Inflammatory macrophage treated with lipopolysaccharide for 1 hour (primary cell): ENCODE measurements at regions not wholly inside any gene's neighbourhood (a gene's known extent, or its start where the extent isn't known, plus 50 kb on each side); places are given as distances from the start of the nearest gene placed in this dataset.
"Not testable (repeated sequence)": the region's sequence is repeated elsewhere in the genome, so short reads cannot be mapped to it uniquely, and the experiment has no call there.

Experiments used
- DNase-seq, 2 donors: peaks; one replicate each; pipeline ENCODE4 v3.0.0-alpha.2; 2020 to 2022

DNA sequence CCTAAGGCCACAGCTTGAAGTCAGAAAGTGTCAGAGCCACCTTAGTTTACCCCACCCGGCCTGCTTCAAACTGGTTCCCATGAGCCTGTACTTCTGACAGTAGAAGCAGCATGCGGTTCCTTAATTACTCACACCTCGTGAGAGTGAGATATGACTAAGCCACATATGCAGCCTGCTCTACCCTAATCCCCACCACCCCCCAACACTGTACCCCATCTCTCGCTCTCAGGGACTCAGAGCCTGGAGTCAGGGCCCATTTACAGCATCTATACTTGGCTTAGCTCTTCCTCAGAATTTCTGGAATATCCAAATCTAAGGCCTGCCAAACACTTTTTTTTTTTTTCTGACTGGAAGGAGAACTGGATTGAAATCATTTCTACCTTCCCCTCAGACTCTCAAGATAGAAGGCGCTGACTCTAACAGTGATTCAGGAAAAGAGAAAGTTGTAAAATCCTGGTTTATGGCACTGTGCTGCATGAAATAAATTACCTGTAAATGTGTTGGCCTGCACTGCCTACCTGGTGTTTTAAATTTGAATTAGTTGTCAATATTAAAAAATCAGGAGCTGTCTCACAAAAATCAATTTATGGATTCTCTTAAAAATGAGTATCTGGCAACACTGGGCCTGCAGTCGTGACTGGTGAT lies 360.0 kb downstream of the RND3 start:
- no peak for DNase-seq

DNA sequence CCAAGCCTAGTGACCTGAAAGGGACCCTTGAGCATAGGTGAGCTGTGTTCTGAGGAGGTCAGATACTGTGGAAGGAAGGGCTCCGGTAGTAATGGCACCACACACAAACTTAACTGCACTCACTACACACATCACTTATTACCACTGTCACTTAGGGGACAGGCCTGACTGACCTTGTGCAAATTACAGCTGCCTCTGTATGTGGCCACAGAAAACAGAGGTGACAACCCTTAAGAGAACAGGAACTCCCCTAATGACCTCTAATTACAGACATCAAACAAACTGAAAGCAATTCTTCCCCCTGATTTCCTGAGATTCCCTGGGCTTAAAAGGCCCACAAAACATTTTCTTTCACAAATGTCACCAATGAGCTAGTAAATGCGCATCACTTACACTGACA lies 360.6 kb downstream of the RND3 start:
- no peak for DNase-seq

DNA sequence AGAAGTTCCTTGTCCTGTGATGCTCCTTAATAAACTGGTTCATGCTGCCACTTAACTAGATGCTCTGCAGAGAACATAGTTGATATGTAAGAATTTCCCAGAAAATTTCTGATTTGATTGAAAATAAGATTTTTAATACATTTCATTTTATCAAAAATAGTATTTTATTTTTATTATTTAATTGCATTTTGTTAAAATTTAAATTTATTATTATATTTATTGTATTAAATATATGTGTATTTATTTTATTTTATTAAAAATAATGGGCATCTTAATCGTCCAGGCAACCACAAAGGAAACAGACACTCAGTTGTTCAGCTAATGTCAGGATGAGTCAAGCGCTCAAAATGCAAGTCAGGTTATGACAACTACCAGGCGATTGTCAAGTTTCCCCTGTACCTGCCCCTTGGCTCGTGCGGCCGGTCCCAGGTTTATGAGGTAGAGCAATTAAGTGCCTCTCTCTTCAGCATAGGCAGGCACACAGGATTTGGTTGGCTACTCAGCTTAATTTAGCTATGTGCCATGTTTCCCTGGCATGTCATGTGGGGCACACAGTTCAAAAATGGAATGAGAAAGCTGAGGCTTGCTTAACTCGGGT lies 361.2 kb downstream of the RND3 start:
- DNase-seq: no peak

DNA sequence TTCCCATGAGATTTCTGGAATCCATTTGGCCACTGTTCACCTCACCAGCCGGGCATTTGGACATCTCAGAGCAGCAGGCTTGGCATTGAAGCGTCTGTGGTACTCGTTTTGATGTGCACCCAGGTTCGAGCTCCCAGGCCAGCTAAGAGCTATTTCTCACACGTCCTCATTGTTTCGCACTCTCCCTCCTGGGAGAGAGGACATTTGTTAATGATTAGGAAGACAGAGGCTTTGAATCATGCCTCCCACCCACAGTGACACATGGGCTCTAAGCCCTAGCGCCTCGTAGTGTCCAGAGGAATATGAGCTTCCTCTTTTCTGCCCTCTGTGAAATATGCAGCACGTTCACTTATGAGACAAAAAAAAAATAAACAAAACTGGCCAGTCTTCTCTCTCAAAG lies 361.8 kb downstream of the RND3 start:
- peak in 1 of 2 donors; percentile 1 for DNase-seq

DNA sequence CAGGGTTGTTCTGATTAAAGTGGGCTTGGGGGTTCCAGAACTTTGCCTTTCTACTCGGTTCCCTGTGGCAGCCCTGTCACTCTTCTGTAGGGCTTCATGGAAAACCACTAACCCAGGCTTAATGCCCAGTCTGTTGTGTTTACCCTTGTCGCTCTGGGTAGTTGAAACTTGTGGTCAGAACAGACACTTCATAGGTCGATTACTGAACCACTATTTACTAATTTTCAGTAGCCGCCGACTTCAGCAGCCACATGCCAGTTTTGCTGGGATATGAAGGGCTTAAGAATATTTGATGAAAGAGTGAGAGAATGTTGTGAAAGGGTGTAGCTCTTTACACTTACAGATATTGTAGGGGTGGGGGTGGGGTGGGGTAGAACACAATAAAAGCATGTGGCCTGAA lies 362.3 kb downstream of the RND3 start:
- DNase-seq: no peak

DNA sequence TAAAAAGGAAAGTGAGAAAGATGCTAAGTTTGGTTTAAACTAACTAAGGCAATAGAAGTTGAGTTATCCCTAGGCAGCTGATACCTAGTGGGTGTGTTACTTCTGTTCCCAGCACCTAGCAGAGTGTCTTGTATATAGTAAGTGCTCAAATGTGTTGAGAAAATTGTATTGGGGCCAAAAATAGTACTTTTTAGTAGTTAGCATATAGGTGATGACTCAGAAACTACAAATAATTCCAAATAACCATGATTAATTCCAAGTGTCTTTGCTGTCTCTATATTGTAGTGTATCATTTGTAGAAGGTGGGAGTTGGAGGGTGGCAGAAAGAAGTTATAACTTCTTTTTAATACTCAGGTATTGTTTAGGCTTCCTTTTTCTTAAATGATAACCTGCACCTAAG lies 362.7 kb downstream of the RND3 start:
- no peak for DNase-seq

DNA sequence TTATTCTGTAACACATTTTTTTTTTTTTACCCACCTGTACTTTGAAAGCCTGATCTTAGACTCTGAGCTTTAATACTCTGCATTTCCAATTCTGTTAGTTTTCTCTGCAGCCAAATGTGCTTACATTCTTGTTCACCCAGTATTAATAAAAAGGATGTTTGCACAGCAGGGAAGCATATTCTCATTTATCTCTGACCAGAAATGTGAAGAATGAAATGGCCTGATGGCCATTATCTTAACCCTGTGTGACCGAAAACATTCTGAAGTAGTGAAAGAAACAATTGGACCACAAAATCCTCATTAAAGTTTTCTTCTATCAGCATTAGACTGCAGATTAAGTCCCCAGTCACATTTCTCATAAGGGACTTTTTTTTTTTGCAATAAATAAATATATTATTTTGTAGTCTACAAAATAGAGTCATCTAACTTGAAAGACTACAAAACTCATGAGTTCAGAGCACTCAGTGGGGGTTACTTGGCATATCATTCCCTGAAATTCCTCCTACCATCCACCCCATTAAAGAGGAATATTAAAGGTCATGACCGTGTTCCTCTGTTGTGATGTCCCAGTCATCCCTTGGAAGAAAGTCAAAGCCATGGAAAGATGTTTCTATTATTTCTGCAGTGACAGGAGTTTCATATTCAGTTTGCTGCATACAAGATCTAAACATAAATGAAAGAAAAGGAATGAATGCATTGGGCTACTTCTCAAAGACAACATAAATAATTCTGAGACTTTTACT lies 364.4 kb downstream of the RND3 start:
- no peak for DNase-seq

DNA sequence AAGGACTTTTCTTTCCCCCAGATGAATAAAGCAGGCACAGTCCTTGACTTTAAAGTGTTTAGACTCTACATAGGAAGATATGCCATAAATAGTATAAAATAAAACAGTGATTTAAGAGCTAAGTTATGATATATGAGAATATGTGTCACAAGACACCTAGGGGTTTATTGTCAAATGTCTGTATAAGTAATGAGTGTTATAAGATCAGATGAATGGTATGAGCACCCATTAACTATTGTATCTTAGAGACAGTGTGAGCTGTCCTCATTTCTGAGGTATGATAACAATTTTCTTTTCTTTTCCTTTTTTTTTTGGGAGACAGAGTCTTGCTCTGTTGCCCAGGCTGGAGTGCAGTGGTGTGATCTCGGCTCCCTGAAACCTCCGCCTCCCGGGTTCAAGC lies 365.3 kb downstream of the RND3 start:
- DNase-seq: no peak

DNA sequence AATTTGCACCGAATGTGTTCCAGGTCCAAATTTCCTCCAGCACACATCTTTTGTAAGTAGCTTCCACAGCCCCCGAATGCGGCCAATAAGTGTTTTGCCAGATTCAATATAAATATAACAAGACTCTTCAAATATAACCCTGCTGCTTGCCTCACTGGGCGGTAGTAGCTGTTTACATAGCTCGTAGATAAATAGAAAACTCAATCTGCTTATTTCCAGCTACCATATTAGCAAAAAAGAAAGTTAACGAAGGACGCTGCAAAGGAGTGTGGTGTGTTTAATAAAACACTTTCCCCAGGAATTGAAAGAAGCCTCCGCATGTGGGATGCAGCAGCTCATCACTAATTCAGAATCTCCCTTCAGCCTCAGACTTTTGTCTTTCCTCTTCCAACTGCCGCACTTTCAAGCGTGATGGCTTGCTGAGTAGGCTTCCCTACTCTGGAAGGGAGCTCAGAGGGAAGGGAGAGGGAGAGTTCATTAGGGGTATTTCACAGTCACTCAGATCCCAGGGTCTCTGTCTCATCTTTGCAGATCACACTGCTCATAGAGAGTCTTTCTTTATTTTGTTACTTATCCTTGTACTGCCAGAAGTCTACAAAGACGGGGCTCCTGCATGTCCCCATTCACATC lies 367.0 kb downstream of the RND3 start:
- DNase-seq: no peak

DNA sequence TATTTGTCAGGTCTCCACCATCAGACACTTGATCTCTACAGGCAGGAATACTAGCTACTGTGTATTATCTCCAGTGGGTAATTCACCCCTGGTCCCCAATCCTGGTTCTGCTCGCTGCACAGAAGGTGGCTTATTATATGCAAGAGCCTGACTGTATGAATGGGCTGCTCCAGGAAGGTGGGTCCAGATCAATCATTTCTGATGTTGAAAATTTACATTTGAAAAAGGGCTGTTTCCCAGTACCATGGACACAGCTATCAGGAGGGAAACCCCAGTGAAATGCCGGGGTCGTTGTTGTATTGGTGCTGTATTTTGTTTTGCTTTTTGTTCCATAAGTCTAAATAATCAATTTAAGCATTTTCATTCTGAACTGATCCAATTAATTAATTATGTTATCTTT lies 367.6 kb downstream of the RND3 start:
- DNase-seq: no peak

DNA sequence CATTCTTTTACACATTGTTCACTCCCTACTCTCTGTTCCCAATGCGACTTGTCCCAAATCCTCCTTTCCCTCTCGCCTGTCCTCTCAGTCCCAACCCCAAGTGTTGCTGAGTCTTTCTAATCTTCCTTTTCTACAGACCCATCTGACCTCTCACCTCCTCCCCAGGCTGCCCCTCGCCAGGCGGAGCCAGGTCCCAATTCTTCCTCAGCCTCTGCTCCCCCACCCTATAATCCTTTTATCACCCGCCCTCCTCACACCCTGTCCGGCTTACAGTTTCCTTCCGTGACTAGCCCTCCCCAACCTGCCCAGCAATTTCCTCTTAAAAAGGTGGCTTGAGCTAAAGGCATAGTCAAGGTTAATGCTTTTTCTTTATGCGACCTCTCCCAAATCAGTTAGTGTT lies 373.4 kb downstream of the RND3 start:
- DNase-seq: not testable (repeated sequence)

DNA sequence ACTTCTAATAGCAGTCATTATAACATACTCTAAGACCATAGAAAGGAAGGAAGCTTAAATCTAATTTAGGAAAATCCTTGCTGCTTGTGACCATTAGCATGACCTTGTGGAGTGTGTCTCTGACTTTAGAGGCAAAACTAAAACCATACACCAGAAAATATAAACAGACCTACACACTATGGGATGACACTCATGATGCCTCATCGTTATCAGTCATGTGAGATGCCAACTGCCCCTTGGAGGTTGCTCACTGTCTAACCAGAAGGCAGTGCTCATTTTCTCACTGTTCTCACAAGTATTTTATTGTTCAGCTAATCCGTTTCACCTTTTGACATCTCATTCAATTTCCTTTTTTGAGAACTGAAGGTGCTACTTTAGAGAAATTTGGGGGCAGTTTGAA lies 376.9 kb downstream of the RND3 start:
- no peak for DNase-seq

DNA sequence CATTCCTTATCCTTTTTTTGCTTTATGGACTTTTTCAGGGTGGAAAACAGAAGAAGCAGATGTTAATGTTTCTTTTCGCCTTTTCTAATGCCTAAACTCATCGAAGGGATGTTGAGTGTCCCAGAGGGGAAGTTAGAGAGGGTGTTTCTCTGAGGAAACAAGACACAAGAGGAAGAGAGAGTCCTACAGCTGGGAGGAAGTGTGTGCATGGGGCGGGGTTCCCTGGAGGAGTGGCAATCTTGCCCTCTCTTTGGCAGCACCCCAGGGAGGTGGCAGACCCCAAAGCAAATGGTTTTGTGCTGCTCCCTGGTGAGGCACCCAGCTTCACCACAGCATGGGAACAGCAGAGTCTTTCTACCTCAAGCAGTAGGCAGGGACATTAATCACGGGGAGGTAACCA lies 377.6 kb downstream of the RND3 start:
- no peak for DNase-seq

DNA sequence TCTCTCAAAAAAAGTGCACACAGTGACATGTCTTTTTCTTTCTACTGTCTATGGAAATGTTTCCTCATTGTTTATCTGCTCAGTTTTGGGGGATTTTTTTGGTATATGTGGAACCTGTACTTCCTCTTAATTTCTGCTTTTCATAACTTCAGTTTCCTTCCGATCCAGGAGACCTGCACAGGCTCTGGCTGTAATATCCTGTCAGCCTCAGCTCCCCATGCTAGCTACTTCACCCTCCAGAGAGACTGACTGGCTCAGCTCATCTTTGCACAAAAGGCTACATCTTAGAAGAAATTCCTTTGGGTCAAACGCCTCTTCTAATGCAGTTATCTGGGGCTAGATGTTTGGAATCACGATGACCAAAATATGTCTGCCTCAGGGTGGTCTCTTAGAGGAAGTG lies 378.4 kb downstream of the RND3 start:
- no peak for DNase-seq

DNA sequence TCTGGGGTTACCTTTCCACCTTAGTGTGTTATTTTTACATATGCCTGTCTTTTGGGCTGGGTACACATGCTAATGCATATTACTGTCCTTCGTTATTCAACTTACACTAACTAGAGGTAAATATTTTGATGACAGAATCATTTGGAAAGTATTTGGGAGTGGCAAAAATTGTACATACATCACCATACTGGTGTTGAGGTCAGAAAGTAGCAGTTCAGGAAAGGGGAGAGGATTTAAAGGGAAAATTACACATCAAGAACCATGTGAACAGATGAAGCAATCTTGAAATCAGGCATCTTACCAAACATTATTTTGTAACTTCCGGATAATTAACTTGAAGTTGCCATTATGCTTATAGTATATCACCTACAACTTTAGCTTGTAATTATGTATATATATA lies 379.7 kb downstream of the RND3 start:
- no peak for DNase-seq

DNA sequence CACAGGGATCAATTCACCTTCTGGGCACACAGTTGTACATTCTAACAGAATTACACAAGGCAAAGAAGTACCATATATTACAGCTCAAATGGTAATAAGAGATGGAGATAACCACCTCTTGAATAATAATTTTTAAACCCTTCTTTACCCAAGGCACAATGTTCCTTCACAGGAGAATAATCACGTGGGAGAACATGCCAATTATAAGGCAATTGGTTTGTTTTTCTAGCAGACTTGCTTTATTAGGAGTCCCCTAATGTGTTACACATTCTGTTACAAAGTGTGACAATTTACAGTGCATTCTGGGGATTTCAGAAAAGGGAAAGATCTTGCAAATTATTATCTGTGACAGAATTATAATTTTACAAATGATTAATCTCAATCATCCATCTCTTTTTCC lies 380.3 kb downstream of the RND3 start:
- DNase-seq: no peak

DNA sequence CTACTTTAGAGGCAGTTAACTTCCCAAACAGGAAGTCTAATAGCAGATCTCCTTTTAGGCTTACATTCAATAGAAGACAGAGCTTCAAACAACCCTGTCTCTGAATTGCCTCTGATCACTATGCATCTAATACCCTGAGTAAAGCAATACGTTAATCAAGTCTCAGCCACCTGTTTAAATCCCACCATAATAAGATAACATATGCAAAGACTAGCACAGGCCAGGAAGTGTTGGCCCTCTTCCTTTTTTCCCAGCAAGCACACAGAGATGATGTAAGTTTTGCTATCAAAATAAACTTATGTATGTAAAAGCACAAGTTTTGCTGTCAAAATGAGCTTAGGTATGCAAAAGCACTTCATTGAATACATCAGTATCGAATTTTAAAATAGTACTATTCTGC lies 385.5 kb downstream of the RND3 start:
- no peak for DNase-seq

DNA sequence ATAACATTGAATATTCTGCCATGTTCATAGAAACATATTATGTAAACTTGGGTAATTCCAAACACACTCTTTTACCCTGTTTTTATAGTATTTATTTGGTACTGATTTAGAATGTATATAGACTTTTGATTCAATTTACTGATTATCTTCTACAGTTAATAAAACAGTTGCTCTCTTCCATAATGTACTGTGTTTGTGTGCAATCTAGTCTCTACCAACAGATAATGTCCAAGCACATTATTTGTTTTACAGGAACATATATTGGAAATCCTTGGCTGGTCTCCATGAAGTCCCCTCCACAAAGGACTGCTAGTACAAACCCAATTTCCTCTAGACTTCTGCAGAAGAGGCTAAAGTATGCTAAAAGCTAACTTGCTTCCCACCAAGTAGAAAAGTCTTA lies 386.6 kb downstream of the RND3 start:
- DNase-seq: no peak

DNA sequence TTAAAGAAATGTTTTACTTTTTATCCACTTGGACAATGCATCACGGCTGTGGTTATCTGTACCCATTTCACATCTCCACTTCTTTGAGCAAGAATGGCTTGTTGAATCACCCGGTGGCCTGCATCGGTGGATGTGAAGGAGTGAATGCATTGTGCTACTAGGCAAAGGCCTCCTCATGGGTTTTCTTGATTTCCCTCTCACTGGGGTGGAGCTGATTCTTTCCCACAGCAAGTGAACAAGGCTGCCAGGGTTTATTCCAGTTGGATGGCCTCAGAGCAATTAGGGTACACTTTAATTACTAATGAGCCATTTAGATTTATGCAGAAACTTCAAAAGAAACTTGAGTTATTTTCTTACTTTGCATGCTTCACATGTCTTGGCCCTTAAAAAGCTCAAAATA lies 387.1 kb downstream of the RND3 start:
- no peak for DNase-seq

DNA sequence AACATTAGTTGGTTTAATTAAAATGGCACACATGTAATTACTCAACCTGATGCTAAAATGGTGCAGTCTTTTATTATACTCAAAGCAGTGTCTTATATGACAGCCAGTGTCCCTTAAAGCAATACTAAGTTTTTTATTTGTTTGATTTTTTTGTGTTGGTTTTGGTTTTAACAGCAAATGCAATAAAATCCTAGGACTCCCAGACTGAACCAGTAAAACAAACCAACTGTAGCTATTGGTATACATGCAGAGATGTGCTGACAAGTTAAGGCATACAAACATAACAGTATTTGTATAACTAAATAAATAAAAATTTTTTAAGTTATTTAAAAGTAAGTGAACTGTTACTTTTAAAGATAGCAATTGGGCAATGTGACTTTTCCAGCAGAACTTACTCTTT lies 387.7 kb downstream of the RND3 start:
- no peak for DNase-seq

DNA sequence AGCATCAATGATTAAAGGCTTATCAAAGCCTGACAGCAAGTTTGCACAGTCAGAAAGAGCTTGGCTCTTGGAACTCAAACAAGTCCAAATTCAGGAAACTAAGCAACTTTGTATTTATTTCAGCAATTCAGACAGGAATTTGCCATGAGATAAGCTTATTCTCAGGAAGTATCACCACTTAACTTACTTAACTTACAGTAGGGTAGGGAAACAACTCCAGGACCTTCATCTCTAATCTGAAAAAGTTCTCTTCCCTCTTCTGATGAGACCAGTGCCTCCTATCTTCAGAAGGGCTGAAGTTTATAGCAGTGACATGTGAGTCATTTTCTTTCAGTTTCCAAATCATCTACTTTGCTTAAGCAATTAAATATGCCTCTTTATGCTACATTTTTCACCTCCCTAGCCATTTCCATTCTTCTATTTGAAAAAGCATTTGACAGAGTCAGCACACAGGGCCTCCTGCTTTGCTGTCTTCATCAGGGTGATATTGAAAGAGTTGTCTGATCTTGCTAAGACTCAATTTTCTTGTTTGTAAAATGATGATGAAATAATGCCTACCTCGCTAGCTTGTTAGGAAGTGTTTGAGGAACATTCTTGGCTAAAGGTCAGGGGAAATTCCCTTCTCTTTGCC lies 389.5 kb downstream of the RND3 start:
- DNase-seq: no peak

DNA sequence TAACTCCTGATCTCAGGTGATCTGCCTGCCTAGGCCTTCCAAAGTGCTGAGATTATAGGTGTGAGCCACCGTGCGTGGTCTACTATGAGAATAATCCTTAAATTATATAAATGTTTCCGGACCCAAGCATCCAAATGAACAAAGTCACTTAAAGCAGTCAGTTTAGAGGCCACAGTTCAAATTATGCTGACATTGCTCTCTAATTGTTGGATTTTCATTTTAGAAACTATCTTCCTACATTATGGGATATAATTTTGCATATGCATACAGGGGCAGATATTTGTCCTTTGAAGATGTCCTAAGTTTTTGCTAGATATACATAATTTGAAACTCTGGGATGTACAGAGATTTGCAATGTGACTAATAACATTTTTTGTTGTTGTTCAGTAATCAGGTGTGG lies 390.1 kb downstream of the RND3 start:
- DNase-seq: no peak

DNA sequence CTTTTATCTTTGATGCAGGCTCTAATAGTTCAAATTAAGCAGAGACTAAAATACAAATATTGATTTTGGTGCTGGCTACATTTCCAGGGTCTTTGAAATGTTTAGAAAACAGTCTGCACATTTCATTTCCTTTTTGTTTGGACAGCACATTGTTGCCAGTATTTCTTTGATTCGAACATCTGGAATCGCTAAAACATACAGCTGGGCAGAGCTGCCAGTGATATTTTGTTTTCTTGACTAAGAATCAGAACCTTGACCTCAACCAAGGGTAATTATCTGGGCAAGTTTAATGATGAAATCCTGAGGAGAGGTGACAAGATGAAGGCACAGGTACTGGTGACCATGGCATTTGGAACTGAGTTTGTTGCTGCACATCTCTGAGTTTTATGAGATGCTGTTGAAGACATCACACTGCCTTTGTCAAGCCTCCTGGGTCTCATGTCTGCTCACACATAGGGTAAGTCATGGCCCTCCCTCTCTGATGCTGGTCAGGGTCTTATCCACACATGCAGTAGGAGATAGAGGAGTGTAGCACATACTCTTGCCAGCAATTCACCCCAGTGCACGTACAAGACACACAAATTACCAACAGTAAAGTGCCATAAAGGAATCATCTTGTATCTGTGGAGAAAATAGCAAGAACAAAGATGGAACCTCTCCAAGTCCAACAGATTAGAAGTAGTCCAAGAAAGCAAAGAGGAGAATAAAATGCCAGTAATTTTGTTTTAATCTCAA lies 391.9 kb downstream of the RND3 start:
- no peak for DNase-seq
